Mesenchymal stem cell (in vitro differentiated cells and primary cell): ENCODE measurements at regions not wholly inside any gene's neighbourhood (a gene's known extent, or its start where the extent isn't known, plus 50 kb on each side); places are given as distances from the start of the nearest gene placed in this dataset.
"Not testable (repeated sequence)": the region's sequence is repeated elsewhere in the genome, so short reads cannot be mapped to it uniquely, and the experiment has no call there.

Source experiments
- DNase-seq: peaks from one replicate; pipeline ENCODE4 v3.0.0-alpha.2; 2013
- H2AFZ ChIP-seq: one replicate; pipeline ENCODE4 v1.6.1; 2013; ENCODE audit warnings: low read depth, mild to moderate bottlenecking, control low read depth, inconsistent platforms, low read length, moderate library complexity
- H2AK5ac ChIP-seq: 2 replicates; pipeline ENCODE4 v1.6.1; 2013; ENCODE audit warnings: low read length, moderate library complexity, mild to moderate bottlenecking, inconsistent platforms; ENCODE audit not compliant: severe bottlenecking
- H2BK120ac ChIP-seq: one replicate; pipeline ENCODE4 v1.6.1; 2013; ENCODE audit warnings: low read depth, mild to moderate bottlenecking, inconsistent platforms, low read length, moderate library complexity
- H2BK12ac ChIP-seq, 2 experiments: one replicate each; pipeline ENCODE4 v1.6.1; 2013; ENCODE audit warnings: inconsistent platforms in 2 of 2, low read length in 2 of 2, mild to moderate bottlenecking in 2 of 2, moderate library complexity in 2 of 2, control low read depth in 1 of 2
- H2BK15ac ChIP-seq: one replicate; pipeline ENCODE4 v1.6.1; 2013; ENCODE audit warnings: mild to moderate bottlenecking, low read depth, inconsistent platforms; ENCODE audit not compliant: poor library complexity, severe bottlenecking
- H2BK5ac ChIP-seq: 2 replicates; pipeline ENCODE4 v1.6.1; 2013; ENCODE audit warnings: low read depth, mild to moderate bottlenecking, low read length, control low read depth, inconsistent platforms; ENCODE audit not compliant: poor library complexity, severe bottlenecking
- H3K14ac ChIP-seq, 2 experiments: one replicate each; pipeline ENCODE4 v1.6.1; 2013; ENCODE audit warnings: inconsistent platforms in 2 of 2, low read length in 2 of 2, control low read depth in 1 of 2, mild to moderate bottlenecking in 1 of 2, moderate library complexity in 1 of 2
- H3K18ac ChIP-seq, 2 experiments: one replicate each; pipeline ENCODE4 v1.6.1; 2013; ENCODE audit warnings: inconsistent platforms in 2 of 2, low read length in 2 of 2, control low read depth in 1 of 2, low read depth in 1 of 2, mild to moderate bottlenecking in 1 of 2
- H3K23ac ChIP-seq, 2 experiments: one replicate each; pipeline ENCODE4 v1.6.1; 2013; ENCODE audit warnings: inconsistent platforms in 2 of 2, low read length in 2 of 2, mild to moderate bottlenecking in 2 of 2, moderate library complexity in 2 of 2, control low read depth in 1 of 2
- H3K27ac ChIP-seq: 2 replicates; pipeline ENCODE4 v1.5.1; 2013; ENCODE audit warnings: mild to moderate bottlenecking, moderate library complexity, low read length, control low read depth, inconsistent platforms; ENCODE audit not compliant: poor library complexity, severe bottlenecking
- H3K27me3 ChIP-seq, 2 experiments: 2 replicates each; pipeline versions ENCODE4 v1.6.1 to v1.7.0; 2013; ENCODE audit warnings: low read length in 2 of 2, mild to moderate bottlenecking in 2 of 2, moderate library complexity in 2 of 2, control low read depth in 1 of 2, inconsistent platforms in 1 of 2; ENCODE audit not compliant: control insufficient read depth in 1 of 2, insufficient read depth in 1 of 2
- H3K36me3 ChIP-seq, 2 experiments: 2 replicates each; pipeline versions ENCODE4 v1.6.1 to v1.7.0; 2013; ENCODE audit warnings: low read length in 2 of 2, control low read depth in 1 of 2, inconsistent platforms in 1 of 2, low read depth in 1 of 2, mild to moderate bottlenecking in 1 of 2; ENCODE audit not compliant: insufficient read depth in 2 of 2, control insufficient read depth in 1 of 2
- H3K4ac ChIP-seq, 2 experiments: one replicate each; pipeline ENCODE4 v1.6.1; 2013; ENCODE audit warnings: inconsistent platforms in 2 of 2, low read length in 2 of 2, mild to moderate bottlenecking in 2 of 2, moderate library complexity in 2 of 2, control low read depth in 1 of 2, low read depth in 1 of 2
- H3K4me1 ChIP-seq: 2 replicates; pipeline ENCODE4 v1.6.1; 2013; ENCODE audit warnings: low read depth, low read length, control low read depth; ENCODE audit not compliant: control insufficient read depth, insufficient read depth
- H3K4me2 ChIP-seq: 2 replicates; pipeline ENCODE4 v1.6.1; 2013; ENCODE audit warnings: low read length, mild to moderate bottlenecking, inconsistent platforms; ENCODE audit not compliant: poor library complexity, severe bottlenecking
- H3K4me3 ChIP-seq, 2 experiments: 2 replicates each; pipeline versions ENCODE4 v1.5.1 to v1.7.0; 2013; ENCODE audit warnings: low read length in 2 of 2, mild to moderate bottlenecking in 2 of 2, control low read depth in 1 of 2, low read depth in 1 of 2; ENCODE audit not compliant: insufficient read depth in 1 of 2
- H3K79me1 ChIP-seq: replicated peaks from 2 replicates; pipeline ENCODE4 v1.6.1; 2013; ENCODE audit warnings: mild to moderate bottlenecking, control low read depth, low read length, inconsistent platforms; ENCODE audit not compliant: poor library complexity, severe bottlenecking
- H3K9ac ChIP-seq: 2 replicates; pipeline ENCODE4 v1.7.0; 2013; ENCODE audit warnings: mild to moderate bottlenecking, low read length, moderate library complexity
- H3K9me3 ChIP-seq: 2 replicates; pipeline ENCODE4 v1.7.0; 2013; ENCODE audit warnings: mild to moderate bottlenecking, low read length; ENCODE audit not compliant: control insufficient read depth
- H4K8ac ChIP-seq: one replicate; pipeline ENCODE4 v1.6.1; 2013; ENCODE audit warnings: inconsistent platforms, mild to moderate bottlenecking, low read length, moderate library complexity
- H4K91ac ChIP-seq: one replicate; pipeline ENCODE4 v1.6.1; 2013; ENCODE audit warnings: mild to moderate bottlenecking, low read length, inconsistent platforms
- WGBS: methylation state at CpG from one replicate; pipeline ENCODE4 v1.1.7; 2013; ENCODE audit warnings: mixed read lengths; 5-methylcytosine and 5-hydroxymethylcytosine counted together

- peak overlapping the region; percentile 8 for H4K8ac ChIP-seq
- peak overlapping the region; percentile 85 for H3K9ac ChIP-seq
- no peak overlapping the region for H3K14ac ChIP-seq
- H3K18ac ChIP-seq, result peak overlapping the region in 1 of 2 experiments; percentile 40
- H3K4ac ChIP-seq, result no peak overlapping the region
- H2BK120ac ChIP-seq, result no peak overlapping the region
- no peaks in the 10 kb centered on the region for H3K79me1 ChIP-seq
- no CpG with 5 or more reads among the region's 1 CpG for WGBS
- H4K91ac ChIP-seq, result no peak overlapping the region
- H3K27ac ChIP-seq, result no peak overlapping the region
- peak overlapping the region in 1 of 2 experiments; percentile 57 for H3K4me3 ChIP-seq
- peak overlapping the region in 1 of 2 experiments; percentile 57 for H2BK12ac ChIP-seq
- no peak overlapping the region for H2AFZ ChIP-seq
- H2BK15ac ChIP-seq, result no peak overlapping the region
- no peaks in the 10 kb centered on the region for H3K9me3 ChIP-seq
- H3K4me2 ChIP-seq, result no peak overlapping the region
- no peak overlapping the region for H2BK5ac ChIP-seq
- no peaks in the 10 kb centered on the region for H3K36me3 ChIP-seq
- H3K23ac ChIP-seq, result no peak overlapping the region
- no peaks in the 10 kb centered on the region for H3K4me1 ChIP-seq
- no peaks in the 10 kb centered on the region for H3K27me3 ChIP-seq
- no peak overlapping the region for H2AK5ac ChIP-seq
- peak; percentile 92 for DNase-seq
Measured at GRCh38 chr1:215022741-215023141, 59.8 kb upstream of the KCNK2 start.

- no peak overlapping the region for H4K8ac ChIP-seq
Measured at GRCh38 chr1:215023155-215023832, 59.2 kb upstream of the KCNK2 start.

GRCh38 chr1:215028954-215029353 is 53.6 kb upstream of the KCNK2 start:
- Histone ChIP-seq H4K8ac (no peak overlapping the region), H2AFZ (no peak overlapping the region), H2BK120ac (no peak overlapping the region), H3K23ac (no peak overlapping the region), H3K27ac (no peak overlapping the region), H3K4me3 (no peak overlapping the region), H3K9ac (no peak overlapping the region), H3K27me3 (no peaks in the 10 kb centered on the region), H2BK15ac (no peak overlapping the region), H3K14ac (no peak overlapping the region), H3K4me1 (no peaks in the 10 kb centered on the region), H4K91ac (no peak overlapping the region), H2BK12ac (no peak overlapping the region), H3K4ac (no peak overlapping the region), H2BK5ac (no peak overlapping the region), H3K36me3 (no peaks in the 10 kb centered on the region), H2AK5ac (no peak overlapping the region), H3K9me3 (no peaks in the 10 kb centered on the region), H3K4me2 (no peak overlapping the region), H3K79me1 (no peaks in the 10 kb centered on the region), H3K18ac (no peak overlapping the region)
- 100% methylated on average over 3 of the region's 4 CpGs for WGBS
- DNase-seq, result no peak

More at GRCh38 chr1:215023155-215023832, 59.2 kb upstream of the KCNK2 start:
- 77% methylated on average over 3 of the region's 4 CpGs for WGBS
- Histone ChIP-seq H3K27ac (no peak overlapping the region), H3K36me3 (no peaks in the 10 kb centered on the region), H3K4me2 (no peak overlapping the region), H3K4ac (no peak overlapping the region), H2BK15ac (no peak overlapping the region), H4K91ac (no peak overlapping the region), H3K4me3 (peak overlapping the region in 1 of 2 experiments; percentile 57), H2AFZ (no peak overlapping the region), H2BK12ac (no peak overlapping the region), H3K9ac (peak overlapping the region; percentile 85), H2AK5ac (no peak overlapping the region), H3K14ac (no peak overlapping the region), H2BK120ac (peak overlapping the region; percentile 54), H3K27me3 (no peaks in the 10 kb centered on the region), H3K23ac (no peak overlapping the region), H3K9me3 (no peaks in the 10 kb centered on the region), H3K4me1 (no peaks in the 10 kb centered on the region), H2BK5ac (no peak overlapping the region), H3K18ac (no peak overlapping the region), H3K79me1 (no peaks in the 10 kb centered on the region)
- DNase-seq, result peak; percentile 28

- WGBS, result 79% methylated on average over 5 of the region's 6 CpGs
- H3K79me1 ChIP-seq, result not testable (repeated sequence)
Measured at GRCh38 chr1:215030581-215030980, 52.0 kb upstream of the KCNK2 start.

More at GRCh38 chr1:215030581-215030980, 52.0 kb upstream of the KCNK2 start:
- not testable (repeated sequence) for H3K4me3 ChIP-seq, H3K36me3 ChIP-seq, H4K91ac ChIP-seq, H3K27me3 ChIP-seq, H3K4ac ChIP-seq, H3K23ac ChIP-seq, H2BK120ac ChIP-seq, H4K8ac ChIP-seq, H3K14ac ChIP-seq, H3K18ac ChIP-seq, H2AFZ ChIP-seq, H2BK12ac ChIP-seq, H3K9me3 ChIP-seq, H3K9ac ChIP-seq, DNase-seq, H2BK15ac ChIP-seq, H2AK5ac ChIP-seq, H2BK5ac ChIP-seq, H3K27ac ChIP-seq, H3K4me1 ChIP-seq, H3K4me2 ChIP-seq
